ENCODE measurements at regions not wholly inside any gene's neighbourhood (a gene's known extent, or its start where the extent isn't known, plus 50 kb on each side); places are given as distances from the start of the nearest gene placed in this dataset.

GRCh38 chr4:33485111-33485510, 2759.2 kb downstream of the ARAP2 start:
- TF ChIP-seq, protein P1, sequence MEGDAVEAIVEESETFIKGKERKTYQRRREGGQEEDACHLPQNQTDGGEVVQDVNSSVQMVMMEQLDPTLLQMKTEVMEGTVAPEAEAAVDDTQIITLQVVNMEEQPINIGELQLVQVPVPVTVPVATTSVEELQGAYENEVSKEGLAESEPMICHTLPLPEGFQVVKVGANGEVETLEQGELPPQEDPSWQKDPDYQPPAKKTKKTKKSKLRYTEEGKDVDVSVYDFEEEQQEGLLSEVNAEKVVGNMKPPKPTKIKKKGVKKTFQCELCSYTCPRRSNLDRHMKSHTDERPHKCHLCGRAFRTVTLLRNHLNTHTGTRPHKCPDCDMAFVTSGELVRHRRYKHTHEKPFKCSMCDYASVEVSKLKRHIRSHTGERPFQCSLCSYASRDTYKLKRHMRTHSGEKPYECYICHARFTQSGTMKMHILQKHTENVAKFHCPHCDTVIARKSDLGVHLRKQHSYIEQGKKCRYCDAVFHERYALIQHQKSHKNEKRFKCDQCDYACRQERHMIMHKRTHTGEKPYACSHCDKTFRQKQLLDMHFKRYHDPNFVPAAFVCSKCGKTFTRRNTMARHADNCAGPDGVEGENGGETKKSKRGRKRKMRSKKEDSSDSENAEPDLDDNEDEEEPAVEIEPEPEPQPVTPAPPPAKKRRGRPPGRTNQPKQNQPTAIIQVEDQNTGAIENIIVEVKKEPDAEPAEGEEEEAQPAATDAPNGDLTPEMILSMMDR (conservative IDR thresholded peaks at IDR 0.05; ENCODE audit: low read depth, low read length): no peak
- no peak for TF ChIP-seq EZH2 (IDR thresholded peaks at IDR 0.05; ENCODE audit: borderline replicate concordance, low read depth, low read length, poor library complexity, severe bottlenecking)
